ENCODE measurements at regions not wholly inside any gene's neighbourhood (a gene's known extent, or its start where the extent isn't known, plus 50 kb on each side); places are given as distances from the start of the nearest gene placed in this dataset.

DNA sequence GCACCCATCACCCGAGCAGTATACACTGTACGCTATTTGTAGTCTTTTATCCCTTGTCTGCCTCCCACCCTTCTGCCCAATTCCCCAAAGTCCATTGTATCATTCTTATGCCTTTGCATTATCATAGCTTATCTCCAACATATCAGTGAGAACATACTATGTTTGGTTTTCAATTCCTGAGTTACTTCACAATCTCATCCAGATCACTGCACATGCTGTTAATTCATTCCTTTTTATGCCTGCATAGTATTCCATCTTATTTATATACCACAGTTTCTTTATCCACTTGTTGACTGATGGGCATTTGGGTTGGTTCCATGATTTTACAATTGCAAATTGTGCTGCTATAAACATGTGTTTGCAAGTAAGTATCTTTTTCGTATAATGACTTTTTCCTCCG, 564.7 kb upstream of the NECTIN3 start:
- TF ChIP-seq, protein P1, sequence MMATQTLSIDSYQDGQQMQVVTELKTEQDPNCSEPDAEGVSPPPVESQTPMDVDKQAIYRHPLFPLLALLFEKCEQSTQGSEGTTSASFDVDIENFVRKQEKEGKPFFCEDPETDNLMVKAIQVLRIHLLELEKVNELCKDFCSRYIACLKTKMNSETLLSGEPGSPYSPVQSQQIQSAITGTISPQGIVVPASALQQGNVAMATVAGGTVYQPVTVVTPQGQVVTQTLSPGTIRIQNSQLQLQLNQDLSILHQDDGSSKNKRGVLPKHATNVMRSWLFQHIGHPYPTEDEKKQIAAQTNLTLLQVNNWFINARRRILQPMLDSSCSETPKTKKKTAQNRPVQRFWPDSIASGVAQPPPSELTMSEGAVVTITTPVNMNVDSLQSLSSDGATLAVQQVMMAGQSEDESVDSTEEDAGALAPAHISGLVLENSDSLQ (IDR thresholded peaks at IDR 0.05): no peak
- TF ChIP-seq ARNT (IDR thresholded peaks at IDR 0.05) (no peak), SP1 (IDR thresholded peaks at IDR 0.05) (no peak), SUZ12 (IDR thresholded peaks at IDR 0.05) (no peak), FOXM1 (IDR thresholded peaks at IDR 0.05; ENCODE audit: borderline replicate concordance) (no peak), ZNF384 (IDR thresholded peaks at IDR 0.05) (no peak), BHLHE40 (IDR thresholded peaks at IDR 0.05; ENCODE audit: borderline replicate concordance) (no peak), ELF4 (IDR thresholded peaks at IDR 0.05) (no peak), FOXA1 (IDR thresholded peaks at IDR 0.05) (no peak), TARDBP (IDR thresholded peaks at IDR 0.05) (no peak), CTBP1 (IDR thresholded peaks at IDR 0.05; ENCODE audit: borderline replicate concordance) (no peak), NFRKB (IDR thresholded peaks at IDR 0.05) (no peak), LEF1 (IDR thresholded peaks at IDR 0.05; ENCODE audit: borderline replicate concordance) (no peak), FOXK2 (IDR thresholded peaks at IDR 0.05) (no peak)

All from HEK293T (cell line).